NOMO-1 treated with DMSO at 0.1 percent for 48 hours (cell line): ENCODE measurements at regions not wholly inside any gene's neighbourhood (a gene's known extent, or its start where the extent isn't known, plus 50 kb on each side); places are given as distances from the start of the nearest gene placed in this dataset.
"Not testable (repeated sequence)": the region's sequence is repeated elsewhere in the genome, so short reads cannot be mapped to it uniquely, and the experiment has no call there.

Source experiments
- DNase-seq: peaks from one replicate; lab custom pipeline; 2025; ENCODE audit not compliant: unreplicated experiment; lab: John Stamatoyannopoulos, UW

DNA sequence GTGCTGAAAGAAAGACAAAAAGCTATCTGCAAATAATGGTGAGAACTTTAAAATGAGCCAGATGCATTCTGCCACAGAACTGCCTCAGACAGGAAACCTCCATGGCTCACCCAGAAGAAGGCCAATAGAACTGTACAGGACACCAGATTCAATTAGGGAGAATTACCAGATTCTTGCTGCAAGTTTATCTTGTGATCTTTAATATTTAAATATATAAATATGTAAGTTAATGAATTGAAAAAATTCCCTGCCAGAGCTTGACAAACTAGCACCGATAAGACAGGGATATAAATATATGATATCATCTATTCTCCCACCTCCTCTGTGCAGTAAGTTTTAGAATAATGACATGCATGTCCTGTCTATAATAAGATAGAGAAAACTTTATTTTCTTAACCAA is 252.8 kb downstream of the PLK2 start:
- no peak for DNase-seq

- no peak for DNase-seq
Measured at GRCh38 chr5:58204966-58205365, 254.9 kb downstream of the PLK2 start.

GRCh38 chr5:58202941-58203444 is 256.9 kb downstream of the PLK2 start:
- no peak for DNase-seq

DNA sequence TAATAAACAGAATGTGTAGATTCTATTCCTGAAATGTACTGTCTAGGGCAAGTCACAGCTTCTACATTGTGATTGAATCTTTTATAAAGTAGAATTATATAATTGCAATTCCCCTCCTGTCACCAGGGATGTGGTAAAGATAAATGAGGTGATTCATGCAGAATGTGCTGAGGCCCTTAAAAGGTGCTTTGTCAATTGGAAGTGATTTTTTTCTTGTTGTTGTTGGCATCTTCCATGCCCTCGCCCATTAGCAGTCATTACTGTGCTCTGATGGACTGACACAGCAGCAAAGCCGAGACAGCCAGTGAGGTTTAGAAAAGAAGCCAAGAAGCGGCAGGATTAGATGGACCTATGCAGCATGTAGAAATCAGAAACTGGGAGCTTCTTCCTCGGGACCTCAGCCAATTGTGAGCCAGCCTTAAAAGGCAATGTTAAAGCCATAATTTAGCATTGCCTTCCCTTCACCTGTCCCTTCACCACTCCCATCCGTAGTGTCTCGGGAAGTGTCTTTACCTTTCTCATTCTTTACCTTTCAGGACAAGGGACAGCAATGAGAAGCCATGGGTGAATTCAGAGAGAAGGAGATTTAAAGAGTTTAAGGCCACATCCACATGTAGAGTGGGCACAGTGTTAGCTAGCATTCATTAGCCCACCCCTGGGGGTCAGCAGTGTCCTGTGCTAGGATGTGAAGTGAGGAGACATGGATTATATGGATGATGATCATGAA is 257.8 kb downstream of the PLK2 start:
- no peak for DNase-seq

DNA sequence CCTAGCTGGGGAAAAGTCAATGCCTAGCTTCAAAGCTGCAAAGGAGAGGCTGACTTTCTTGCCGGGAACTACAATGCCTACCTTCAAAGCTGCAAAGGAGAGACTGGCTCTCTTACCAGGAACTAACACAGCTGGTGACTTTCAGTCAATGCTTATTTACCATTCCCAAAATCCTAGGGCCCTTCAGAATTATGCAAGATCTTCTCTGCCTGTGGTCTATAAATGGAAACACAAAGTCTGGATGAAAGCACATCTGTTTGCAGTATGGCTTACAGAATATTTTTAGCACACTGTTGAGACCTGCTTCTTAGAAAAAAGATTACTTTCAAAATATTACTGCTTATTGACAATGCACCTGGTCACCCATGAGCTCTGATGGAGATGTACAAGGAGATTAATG is 259.4 kb downstream of the PLK2 start:
- DNase-seq, result no peak

DNA sequence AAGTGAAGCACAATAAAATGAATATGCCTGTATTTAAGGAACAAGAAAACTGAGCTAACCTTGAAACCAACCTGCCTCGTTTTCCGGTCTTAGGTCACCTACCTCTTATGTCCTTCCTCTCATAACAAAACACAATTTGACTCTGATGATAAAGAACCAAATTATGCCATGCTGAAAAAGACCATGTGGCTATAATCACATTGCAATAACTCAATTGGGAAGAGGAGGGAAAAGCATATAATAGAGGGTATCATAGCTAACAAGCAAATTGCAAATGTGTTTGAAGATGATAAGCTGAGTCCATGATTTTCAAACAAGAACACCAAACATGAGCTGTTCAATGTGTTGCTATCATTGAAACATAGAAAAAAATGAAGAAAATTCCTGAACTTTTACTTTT is 260.8 kb downstream of the PLK2 start:
- DNase-seq, result no peak

DNA sequence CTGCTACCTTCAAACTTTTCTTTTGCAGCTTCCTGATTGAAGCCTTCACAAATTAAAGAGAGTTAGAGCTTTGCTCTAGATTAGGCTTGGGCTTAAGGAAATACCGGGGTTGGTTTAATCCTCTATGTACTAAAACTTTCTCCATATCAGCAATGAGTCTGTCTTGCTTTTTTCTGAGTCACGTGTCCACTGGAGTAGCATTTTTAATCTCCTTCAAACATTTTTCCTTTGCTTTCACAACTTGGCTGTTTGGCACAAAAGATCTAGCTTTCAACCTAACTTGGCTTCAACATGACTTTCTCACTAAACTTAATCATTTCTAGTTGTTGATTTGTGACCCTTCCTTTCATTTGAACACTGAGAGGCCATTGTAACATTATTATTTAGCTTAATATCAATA is 261.6 kb downstream of the PLK2 start:
- DNase-seq, result no peak

- DNase-seq, result no peak
Measured at GRCh38 chr5:58197875-58198274, 262.0 kb downstream of the PLK2 start.

DNA sequence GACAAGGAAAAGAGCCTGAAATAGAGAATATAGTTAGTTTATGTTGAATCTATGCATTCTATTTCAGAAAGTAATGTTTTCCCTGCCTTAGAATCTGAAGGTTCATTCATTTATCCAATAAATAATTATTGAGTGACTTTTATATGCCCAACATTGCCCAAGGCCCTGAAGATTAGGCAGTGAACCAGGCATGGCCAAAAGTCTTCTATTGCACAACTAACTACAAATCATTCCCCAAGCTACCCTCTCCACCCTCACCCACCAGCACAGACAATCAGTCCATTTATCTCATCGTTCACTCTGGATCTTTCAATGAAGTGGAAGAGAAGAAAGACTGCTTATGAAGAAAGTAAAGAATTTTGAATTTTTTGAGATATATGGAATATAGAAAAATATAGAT is 268.4 kb downstream of the PLK2 start:
- no peak for DNase-seq

DNA sequence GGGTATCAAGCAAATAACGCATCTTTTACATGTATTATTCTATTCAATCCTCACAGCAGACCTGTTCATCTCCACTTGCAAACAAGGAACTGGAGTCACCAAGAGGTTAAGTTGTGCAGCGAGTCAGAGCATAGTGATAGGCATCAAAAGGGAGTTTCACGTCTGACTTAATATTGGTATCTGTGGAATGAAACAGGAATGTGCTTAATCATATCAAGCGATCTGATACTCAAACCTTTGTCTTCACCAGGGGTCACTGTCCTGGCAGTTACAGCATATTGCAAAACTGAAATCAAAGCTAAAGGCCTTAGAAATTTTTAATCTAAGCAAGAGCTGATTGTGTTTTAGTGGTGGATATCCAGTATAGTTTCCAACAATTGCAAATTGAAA is 271.6 kb downstream of the PLK2 start:
- no peak for DNase-seq

- DNase-seq, result no peak
Measured at GRCh38 chr5:58187432-58188261, 272.2 kb downstream of the PLK2 start.

DNA sequence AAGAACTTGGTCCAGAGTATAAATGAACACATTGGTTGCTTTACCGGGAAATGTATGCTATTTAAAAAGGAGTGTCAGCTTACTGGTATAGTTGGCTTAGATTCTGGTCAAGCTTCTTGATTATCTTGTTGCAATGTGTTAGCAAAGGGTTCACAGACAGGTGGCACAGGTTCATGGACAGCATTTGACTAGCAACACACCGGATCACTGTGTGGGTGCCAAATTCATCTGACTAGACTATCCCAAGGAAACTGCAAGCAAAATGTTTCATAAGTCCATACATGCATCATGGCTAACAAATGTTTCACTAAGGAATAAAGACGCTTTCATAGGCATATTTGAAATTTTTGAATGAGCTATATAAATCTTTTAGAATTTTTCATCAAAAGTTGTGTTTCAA is 274.1 kb downstream of the PLK2 start:
- no peak for DNase-seq

- no peak for DNase-seq
Measured at GRCh38 chr5:58185397-58185796, 274.5 kb downstream of the PLK2 start.

GRCh38 chr5:58184910-58185309 is 275.0 kb downstream of the PLK2 start:
- DNase-seq, result no peak

- no peak for DNase-seq
Measured at GRCh38 chr5:58183786-58184085, 276.1 kb downstream of the PLK2 start.

DNA sequence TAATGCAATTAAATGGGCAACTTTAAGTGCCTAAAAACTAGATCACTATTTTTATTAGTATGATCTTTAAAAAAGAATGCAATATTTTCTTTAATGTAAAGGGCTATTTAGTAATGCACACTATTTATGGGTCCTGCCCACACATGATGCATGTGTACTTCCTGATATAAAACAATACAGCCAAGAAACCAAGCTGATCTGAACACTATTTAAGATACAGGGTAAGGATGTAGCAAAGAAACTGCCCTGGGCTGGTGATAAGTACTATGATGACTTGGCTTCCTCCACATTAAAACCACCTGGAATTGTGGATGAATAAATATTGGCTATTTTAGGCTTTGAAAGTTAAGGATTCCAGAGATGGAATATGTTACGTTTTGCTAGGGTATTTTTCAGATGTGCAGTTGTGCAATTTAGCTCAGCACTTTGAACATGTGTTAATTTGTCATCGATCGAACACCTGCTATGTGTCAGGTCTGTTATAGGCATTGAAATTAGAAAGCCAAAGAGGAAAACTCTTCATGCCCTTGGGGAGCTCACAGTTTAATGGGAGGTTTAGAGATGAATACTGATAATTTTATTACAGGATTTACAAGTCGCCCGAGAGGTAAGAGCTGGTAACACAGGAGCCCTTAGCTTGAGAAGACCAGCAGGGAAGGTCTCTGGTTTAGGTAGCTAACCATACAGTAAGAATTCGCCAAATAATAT is 276.7 kb downstream of the PLK2 start:
- DNase-seq, result no peak

DNA sequence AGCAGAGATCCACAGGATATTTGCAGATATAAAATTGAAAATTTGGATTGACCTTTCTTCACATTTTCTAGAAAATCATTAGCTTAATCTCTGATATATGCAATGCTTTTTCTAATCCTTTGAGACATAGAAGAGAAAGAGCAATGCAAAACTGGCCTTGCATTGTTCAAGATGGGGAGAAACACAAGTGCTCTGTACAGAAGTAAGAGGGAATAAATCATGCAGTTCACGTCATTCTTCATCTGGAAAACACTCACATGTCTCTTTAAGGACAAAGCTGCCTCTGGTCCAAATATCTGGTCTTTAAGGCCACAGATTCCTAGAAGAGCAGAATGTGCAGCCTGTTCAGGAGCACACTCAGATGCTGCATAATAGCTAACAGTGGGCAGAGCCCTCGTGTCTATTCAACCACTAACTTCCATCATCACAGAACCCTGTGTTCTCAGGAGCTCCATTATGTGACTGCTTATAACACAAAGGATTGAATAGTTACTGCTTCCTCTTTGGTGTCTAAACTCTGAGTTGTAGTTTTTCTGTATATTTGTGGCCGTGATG is 277.5 kb downstream of the PLK2 start:
- no peak for DNase-seq

DNA sequence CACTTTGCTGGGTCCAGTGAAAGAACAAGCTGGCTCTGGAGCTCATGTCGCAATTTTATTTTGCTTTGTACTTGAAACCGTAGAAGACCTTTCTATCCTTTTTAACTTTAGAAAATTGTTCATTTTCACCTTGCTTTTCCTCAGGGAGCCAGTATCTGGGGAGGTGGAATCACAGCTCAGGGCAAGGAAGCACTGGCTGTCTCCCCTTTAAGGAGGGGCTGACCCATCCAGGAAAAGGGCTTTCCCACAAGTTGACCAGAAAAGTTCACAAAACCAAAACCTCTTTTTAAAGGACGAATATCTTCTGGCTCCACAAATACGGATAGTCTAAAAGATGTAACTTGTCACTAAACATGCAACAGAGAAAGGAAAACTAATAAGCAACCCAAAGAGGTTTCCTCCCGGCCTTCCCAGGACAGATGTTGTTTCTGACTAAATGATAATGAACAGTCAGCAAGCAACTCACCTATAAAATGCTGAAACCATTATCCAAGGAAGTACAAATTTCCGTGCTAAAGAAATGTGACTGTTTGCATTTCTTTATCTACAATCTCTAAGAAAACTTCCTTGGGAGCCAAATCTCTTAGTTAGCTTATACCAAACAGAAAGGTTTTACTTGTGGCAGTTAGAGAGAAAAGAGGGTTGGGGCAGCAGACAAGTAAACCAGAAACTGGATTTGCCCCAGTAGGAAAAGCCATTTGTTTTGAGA is 278.2 kb downstream of the PLK2 start:
- no peak for DNase-seq

GRCh38 chr5:58172946-58173345 is 286.9 kb downstream of the PLK2 start:
- DNase-seq, result no peak

DNA sequence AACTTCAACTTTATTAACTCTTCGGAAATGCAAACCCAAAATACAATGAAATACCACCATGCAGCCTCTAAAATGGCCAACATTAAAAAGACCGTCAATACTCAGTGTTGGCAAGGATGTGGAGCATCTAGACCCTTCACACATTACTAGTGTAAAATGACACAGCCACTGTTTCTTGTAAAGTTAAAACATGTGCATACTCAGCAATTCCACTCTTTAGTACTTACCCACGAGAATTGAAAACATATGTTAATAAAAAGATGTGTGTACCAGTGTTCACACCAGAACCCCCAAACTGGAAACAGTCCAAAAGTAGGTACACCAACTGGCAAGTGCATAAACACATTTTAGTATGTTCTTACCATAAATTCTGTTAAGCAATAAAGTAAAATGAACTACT is 294.7 kb downstream of the PLK2 start:
- no peak for DNase-seq

DNA sequence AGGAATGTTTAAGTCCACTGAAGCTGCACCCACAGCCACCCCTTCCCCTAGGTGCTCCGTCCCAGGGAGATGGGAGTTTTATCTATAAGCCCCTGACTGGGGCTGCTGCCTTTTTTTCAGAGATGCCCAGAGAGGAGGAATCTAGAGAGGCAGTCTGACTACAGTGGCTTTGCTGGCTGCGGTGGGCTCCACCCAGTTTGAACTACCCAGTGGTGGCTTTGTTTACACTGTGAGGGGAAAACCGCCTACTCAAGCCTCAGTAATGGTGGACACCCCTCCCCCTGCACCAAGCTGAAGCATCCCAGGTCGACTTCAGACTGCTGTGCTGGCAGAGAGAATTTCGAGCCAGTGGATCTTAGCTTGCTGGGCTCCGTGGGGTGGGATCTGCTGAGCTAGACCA is 298.0 kb downstream of the PLK2 start:
- not testable (repeated sequence) for DNase-seq
